Left ventricle myocardium inferior (tissue), 1 donor: ENCODE measurements at regions not wholly inside any gene's neighbourhood (a gene's known extent, or its start where the extent isn't known, plus 50 kb on each side); places are given as distances from the start of the nearest gene placed in this dataset.

Source experiments
- DNase-seq: peaks from one replicate; pipeline ENCODE4 v3.0.0-alpha.2; 2020
- H3K27ac ChIP-seq: fragments of 200-600 bp; replicated peaks from 2 replicates; pipeline ENCODE4 v1.8.0; 2021
- H3K27me3 ChIP-seq: fragments of 200-600 bp; 2 replicates; pipeline ENCODE4 v1.8.0; 2021; ENCODE audit warnings: low read depth
- H3K36me3 ChIP-seq: fragments of 200-600 bp; 2 replicates; pipeline ENCODE4 v1.8.0; 2021
- H3K4me1 ChIP-seq: fragments of 200-600 bp; 2 replicates; pipeline ENCODE4 v1.8.0; 2021
- H3K4me3 ChIP-seq: fragments of 200-600 bp; 2 replicates; pipeline ENCODE4 v1.8.0; 2021; ENCODE audit warnings: mild to moderate bottlenecking, moderate library complexity
- H3K9me3 ChIP-seq: fragments of 200-600 bp; replicated peaks from 2 replicates; pipeline ENCODE4 v1.8.0; 2021
- intact Hi-C: fragments of 100-400 bp; cut with micrococcal nuclease; formaldehyde crosslinking; loops from one replicate; pipeline ENCODE4 v1.11.0; 2022
- TF ChIP-seq, protein P1 (sequence below): fragments of 200-600 bp; IDR thresholded peaks from 2 replicates; pipeline ENCODE4 v1.8.0; 2021; ENCODE audit warnings: antibody characterized with exemption, mild to moderate bottlenecking, borderline replicate concordance
- donor health status: DM: no; HTN: yes; CAD: no; lungs with severe emphysema.

DNA sequence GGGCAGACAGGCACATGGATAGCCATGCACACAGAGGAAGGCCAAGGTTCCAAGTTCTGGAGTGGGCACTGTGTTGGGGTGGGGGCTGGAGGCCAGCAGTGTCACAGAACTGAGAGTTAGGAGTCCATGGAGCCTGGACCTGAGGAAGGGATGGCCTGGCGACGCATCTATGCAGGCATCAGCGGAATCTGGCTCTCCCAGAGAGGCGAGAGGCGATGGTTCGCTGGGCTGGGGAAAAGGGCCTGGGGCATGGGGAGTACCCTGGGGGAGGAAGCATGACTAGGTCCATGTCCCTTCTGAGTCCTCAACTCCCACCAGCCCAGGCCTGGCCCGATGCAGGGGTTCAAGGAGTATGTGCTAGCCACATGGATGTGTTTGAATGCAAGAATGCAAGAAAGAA, 192.8 kb upstream of the LINGO1 start:
- Histone ChIP-seq H3K27me3 (peaks cover 48% of the 10 kb centered on the region), H3K27ac (no peak overlapping the region), H3K9me3 (no peaks in the 10 kb centered on the region), H3K36me3 (no peaks in the 10 kb centered on the region), H3K4me1 (no peaks in the 10 kb centered on the region), H3K4me3 (no peak overlapping the region)
- TF ChIP-seq, protein P1, sequence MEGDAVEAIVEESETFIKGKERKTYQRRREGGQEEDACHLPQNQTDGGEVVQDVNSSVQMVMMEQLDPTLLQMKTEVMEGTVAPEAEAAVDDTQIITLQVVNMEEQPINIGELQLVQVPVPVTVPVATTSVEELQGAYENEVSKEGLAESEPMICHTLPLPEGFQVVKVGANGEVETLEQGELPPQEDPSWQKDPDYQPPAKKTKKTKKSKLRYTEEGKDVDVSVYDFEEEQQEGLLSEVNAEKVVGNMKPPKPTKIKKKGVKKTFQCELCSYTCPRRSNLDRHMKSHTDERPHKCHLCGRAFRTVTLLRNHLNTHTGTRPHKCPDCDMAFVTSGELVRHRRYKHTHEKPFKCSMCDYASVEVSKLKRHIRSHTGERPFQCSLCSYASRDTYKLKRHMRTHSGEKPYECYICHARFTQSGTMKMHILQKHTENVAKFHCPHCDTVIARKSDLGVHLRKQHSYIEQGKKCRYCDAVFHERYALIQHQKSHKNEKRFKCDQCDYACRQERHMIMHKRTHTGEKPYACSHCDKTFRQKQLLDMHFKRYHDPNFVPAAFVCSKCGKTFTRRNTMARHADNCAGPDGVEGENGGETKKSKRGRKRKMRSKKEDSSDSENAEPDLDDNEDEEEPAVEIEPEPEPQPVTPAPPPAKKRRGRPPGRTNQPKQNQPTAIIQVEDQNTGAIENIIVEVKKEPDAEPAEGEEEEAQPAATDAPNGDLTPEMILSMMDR = no peak
- intact Hi-C loops = no loop called here
- no peak for DNase-seq

DNA sequence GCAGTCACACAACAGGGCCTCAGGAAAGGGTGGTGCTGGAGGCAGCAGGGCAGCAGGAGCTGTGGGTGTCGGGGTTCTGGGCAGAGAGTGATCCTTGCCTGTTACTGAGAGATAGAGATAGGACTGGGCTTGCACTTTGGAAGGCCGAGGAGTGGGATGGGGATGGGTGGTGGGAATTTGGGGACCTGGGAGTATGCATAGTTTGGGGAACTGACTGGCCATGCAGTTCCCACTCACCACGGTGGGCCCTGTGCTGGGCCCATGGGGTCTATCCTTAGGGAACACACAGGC, 192.5 kb upstream of the LINGO1 start:
- H3K9me3 ChIP-seq = no peaks in the 10 kb centered on the region
- H3K4me1 ChIP-seq = peaks cover 3% of the 10 kb centered on the region
- intact Hi-C loops = no loop called here
- no peak for DNase-seq
- no peak overlapping the region for H3K4me3 ChIP-seq
- H3K27me3 ChIP-seq = peaks cover 51% of the 10 kb centered on the region
- TF ChIP-seq, protein P1 = no peak
- H3K27ac ChIP-seq = no peak overlapping the region
- no peaks in the 10 kb centered on the region for H3K36me3 ChIP-seq

DNA sequence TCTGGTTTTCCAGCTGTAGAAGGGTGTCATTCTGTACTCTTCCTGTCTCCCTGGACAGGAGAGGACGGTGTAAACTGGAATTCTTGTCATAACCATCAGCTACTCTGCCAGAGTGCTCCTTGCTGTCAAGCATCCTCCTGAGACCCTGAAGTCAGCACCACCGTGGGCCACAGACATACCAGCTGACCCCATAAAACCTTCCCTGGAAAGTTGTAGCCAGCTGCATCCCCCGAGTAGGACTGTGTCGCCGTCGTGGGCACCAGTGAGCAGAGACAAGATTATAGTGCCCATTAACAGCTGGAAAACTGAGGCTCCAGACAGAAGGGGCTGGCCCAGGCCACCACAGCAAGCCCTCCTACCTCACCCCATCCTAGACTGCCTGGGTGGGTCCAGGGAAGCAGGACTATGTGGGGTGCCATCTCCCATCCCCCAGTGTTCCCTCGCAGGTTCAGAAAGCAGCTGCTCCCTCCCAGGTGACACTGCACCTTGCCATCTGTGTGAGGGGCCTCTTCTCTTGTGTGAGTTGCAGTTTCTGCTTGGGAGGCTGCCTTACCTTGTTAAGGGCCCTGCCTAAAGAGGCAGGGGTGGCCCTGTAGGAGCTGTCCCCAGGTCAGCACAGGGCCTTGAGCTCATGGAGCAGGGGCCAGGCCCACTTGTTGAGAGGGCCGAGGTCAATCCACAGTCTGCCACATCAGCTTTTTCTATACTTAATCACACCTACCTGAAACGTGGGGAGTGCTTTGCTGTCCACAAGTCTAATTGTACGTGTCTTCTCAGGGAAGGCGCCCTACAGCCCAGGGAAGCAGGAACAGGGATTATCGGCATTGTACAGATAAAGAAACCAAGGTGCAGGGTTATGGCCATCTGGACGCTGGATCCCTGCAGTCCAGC, 191.9 kb upstream of the LINGO1 start:
- DNase-seq = no peak
- intact Hi-C loops = loop anchor here (5.0 kb wide), 1 partner anchor 187 kb away; no protein-coding TSS in a partner anchor
- Histone ChIP-seq H3K9me3 (no peaks in the 10 kb centered on the region), H3K27ac (no peak overlapping the region), H3K4me3 (no peak overlapping the region), H3K4me1 (peaks cover 8% of the 10 kb centered on the region), H3K27me3 (peaks cover 57% of the 10 kb centered on the region), H3K36me3 (no peaks in the 10 kb centered on the region)
- TF ChIP-seq, protein P1 = no peak

DNA sequence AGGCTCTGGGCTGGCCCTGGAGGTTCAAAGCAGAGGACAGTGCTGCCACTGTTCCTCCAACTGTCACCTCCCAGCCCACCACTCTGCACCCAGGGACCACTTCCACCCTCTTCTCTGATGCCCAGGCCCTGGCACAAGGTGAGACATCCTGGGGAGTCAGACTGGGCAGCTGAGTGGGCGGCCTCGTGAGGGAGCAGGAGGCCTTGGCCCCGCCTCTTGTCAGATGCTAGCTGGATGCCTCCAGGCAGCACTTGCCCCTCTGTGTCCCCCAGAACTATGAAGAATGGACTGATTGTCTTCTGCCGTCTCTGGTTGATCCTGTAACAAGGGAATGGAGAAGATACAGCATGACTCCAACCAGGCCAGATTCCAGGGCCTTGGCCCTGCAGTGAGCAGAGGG, 191.0 kb upstream of the LINGO1 start:
- TF ChIP-seq, protein P1 = no peak
- Histone ChIP-seq H3K27me3 (peaks cover 66% of the 10 kb centered on the region), H3K9me3 (no peaks in the 10 kb centered on the region), H3K36me3 (no peaks in the 10 kb centered on the region), H3K27ac (no peak overlapping the region), H3K4me1 (peaks cover 13% of the 10 kb centered on the region), H3K4me3 (no peak overlapping the region)
- intact Hi-C loops = loop anchor here (5.0 kb wide), 1 partner anchor 186 kb away; no protein-coding TSS in a partner anchor
- DNase-seq = no peak

DNA sequence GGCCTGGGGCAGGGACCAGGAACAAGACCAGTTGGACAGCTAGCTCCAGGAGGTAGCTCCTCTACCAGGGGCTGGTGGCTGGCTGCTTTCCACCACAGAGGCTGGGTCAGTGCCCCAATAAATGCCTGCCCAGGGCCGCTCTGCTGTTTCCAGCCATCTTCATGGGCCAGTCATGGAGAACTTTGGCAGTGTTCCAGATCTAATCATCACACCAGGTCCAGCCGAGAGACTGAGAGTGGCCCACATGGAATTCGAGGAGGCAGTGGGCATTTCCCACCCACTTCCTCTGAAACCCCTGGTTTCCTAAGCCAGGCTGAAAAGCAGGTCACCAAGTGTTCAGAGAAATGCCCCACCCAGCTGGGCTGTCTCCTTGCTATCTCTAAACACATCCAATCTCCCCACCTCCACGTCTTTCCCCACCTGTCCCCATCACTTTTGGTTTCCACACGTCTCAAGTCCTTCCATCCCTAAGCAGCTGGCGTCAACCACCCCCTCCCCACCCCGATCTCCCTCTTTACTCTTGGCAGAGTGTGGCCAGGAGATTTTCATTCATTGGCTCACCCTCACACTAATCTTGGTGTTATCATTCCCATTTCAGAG, 190.0 kb upstream of the LINGO1 start:
- no peak overlapping the region for H3K4me3 ChIP-seq
- DNase-seq = no peak
- no peak overlapping the region for H3K27ac ChIP-seq
- H3K36me3 ChIP-seq = no peaks in the 10 kb centered on the region
- TF ChIP-seq, protein P1 = no peak
- intact Hi-C loops = loop anchor here (5.0 kb wide), 1 partner anchor 185 kb away; no protein-coding TSS in a partner anchor
- H3K9me3 ChIP-seq = no peaks in the 10 kb centered on the region
- H3K4me1 ChIP-seq = peaks cover 17% of the 10 kb centered on the region
- peaks cover 76% of the 10 kb centered on the region for H3K27me3 ChIP-seq
